ENCODE measurements at regions not wholly inside any gene's neighbourhood (a gene's known extent, or its start where the extent isn't known, plus 50 kb on each side); places are given as distances from the start of the nearest gene placed in this dataset.
"Not testable (repeated sequence)": the region's sequence is repeated elsewhere in the genome, so short reads cannot be mapped to it uniquely, and the experiment has no call there.

GRCh38 chr17:64720253-64720652 is 58.1 kb upstream of the SMURF2 start:
- TF ChIP-seq, protein P1, sequence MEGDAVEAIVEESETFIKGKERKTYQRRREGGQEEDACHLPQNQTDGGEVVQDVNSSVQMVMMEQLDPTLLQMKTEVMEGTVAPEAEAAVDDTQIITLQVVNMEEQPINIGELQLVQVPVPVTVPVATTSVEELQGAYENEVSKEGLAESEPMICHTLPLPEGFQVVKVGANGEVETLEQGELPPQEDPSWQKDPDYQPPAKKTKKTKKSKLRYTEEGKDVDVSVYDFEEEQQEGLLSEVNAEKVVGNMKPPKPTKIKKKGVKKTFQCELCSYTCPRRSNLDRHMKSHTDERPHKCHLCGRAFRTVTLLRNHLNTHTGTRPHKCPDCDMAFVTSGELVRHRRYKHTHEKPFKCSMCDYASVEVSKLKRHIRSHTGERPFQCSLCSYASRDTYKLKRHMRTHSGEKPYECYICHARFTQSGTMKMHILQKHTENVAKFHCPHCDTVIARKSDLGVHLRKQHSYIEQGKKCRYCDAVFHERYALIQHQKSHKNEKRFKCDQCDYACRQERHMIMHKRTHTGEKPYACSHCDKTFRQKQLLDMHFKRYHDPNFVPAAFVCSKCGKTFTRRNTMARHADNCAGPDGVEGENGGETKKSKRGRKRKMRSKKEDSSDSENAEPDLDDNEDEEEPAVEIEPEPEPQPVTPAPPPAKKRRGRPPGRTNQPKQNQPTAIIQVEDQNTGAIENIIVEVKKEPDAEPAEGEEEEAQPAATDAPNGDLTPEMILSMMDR (IDR thresholded peaks at IDR 0.05) = not testable (repeated sequence)
- not testable (repeated sequence) for TF ChIP-seq ELF1 (IDR thresholded peaks at IDR 0.05); SIN3A (IDR thresholded peaks at IDR 0.05; ENCODE audit: borderline replicate concordance, low read depth, low read length); JUND (IDR thresholded peaks at IDR 0.05); POLR2AphosphoS5 (IDR thresholded peaks at IDR 0.05; ENCODE audit: low read depth, low read length)

All from SK-N-SH (cell line).